ENCODE measurements at regions not wholly inside any gene's neighbourhood (a gene's known extent, or its start where the extent isn't known, plus 50 kb on each side); places are given as distances from the start of the nearest gene placed in this dataset.
"Not testable (repeated sequence)": the region's sequence is repeated elsewhere in the genome, so short reads cannot be mapped to it uniquely, and the experiment has no call there.

DNA sequence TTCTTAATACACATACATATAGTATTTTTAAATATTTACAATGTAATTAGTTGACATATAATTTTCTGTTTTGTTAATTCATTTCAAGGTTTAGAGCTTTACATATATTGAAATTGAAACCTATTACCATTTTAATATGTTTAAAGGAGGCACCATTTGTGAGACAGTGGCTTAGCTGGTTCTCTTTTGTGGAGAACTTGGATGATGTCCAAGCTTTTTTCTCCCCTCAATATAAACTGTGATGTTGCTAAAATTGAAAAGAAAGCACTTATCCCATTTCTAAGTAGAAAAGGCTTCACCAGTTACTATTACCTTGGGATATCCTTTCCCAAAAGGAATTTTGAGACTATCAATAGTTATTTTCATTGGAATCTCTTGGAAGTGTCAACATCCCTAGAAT, 707.2 kb downstream of the NTRK3 start:
- ATAC-seq (no peak), DNase-seq (no peak)
- intact Hi-C loops (cut with DNase I), result no loop called here

GRCh38 chr15:87548590-87548989, 707.9 kb downstream of the NTRK3 start:
- H3K9me3 ChIP-seq; DNase-seq; H3K4me3 ChIP-seq; H3K4me1 ChIP-seq; ATAC-seq; H3K27me3 ChIP-seq; intact Hi-C loops (cut with DNase I); H3K27ac ChIP-seq; H3K36me3 ChIP-seq: not testable (repeated sequence)
- WGBS, 2 donors, result 89 to 93% methylated on average over 14 of the region's 14 CpGs

More for the DNA sequence above, 707.2 kb downstream of the NTRK3 start:
- H3K36me3 ChIP-seq, result no peaks in the 10 kb centered on the region
- no peaks in the 10 kb centered on the region for H3K27me3 ChIP-seq
- H3K27ac ChIP-seq, result no peak overlapping the region
- peaks cover 0 to 13% (median 4%) of the 10 kb centered on the region in 11 donors for H3K9me3 ChIP-seq
- TF ChIP-seq, protein P1, sequence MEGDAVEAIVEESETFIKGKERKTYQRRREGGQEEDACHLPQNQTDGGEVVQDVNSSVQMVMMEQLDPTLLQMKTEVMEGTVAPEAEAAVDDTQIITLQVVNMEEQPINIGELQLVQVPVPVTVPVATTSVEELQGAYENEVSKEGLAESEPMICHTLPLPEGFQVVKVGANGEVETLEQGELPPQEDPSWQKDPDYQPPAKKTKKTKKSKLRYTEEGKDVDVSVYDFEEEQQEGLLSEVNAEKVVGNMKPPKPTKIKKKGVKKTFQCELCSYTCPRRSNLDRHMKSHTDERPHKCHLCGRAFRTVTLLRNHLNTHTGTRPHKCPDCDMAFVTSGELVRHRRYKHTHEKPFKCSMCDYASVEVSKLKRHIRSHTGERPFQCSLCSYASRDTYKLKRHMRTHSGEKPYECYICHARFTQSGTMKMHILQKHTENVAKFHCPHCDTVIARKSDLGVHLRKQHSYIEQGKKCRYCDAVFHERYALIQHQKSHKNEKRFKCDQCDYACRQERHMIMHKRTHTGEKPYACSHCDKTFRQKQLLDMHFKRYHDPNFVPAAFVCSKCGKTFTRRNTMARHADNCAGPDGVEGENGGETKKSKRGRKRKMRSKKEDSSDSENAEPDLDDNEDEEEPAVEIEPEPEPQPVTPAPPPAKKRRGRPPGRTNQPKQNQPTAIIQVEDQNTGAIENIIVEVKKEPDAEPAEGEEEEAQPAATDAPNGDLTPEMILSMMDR (IDR thresholded peaks at IDR 0.05), result no peak
- peaks cover 0 to 7% (median 0%) of the 10 kb centered on the region in 9 donors for H3K4me1 ChIP-seq
- H3K4me3 ChIP-seq, result no peak overlapping the region

DNA sequence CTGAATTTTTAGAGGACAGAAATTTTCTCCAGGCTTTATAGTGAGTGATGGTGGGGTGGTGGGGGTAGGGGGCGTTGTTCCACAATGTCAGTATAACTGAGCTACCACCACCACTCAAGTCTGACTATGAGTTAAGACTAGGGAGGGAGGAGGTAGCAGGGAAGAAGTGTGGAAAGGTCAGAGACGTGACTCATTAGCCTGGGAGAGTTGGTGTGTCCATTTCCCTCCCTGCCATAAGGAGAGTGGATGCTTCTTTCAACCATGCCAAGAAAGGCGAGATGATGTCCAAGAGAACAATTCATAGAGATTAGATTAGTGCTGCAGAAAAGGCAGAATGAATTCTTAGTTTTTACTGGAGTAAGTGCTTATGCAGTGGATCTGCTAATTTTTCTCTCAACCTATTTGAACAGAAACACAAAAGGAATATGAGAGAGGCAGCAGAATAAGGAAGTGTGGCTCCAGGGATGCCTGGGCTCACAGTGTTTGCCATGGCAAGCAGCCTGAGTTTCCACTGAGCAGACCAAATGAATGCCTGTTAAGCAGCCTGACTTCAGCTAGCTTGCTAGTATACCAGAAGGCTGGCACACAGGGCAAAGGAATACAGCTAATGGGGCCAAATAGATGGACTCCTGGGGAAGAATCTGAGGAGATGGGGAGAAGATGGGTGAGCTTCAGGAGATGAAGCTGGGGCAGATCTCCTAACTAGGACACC, 708.9 kb downstream of the NTRK3 start:
- Histone ChIP-seq H3K36me3 (no peaks in the 10 kb centered on the region), H3K9me3 (no peaks in the 10 kb centered on the region), H3K27me3 (no peaks in the 10 kb centered on the region), H3K4me3 (no peak overlapping the region), H3K4me1 (peaks cover 0 to 7% (median 0%) of the 10 kb centered on the region in 9 donors), H3K27ac (no peak overlapping the region)
- no peak for DNase-seq
- peak in 6 of 8 donors; percentile 42 to 92 (median 61) for ATAC-seq
- 38% methylated on average over 3 of the region's 3 CpGs for WGBS, 2 donors
- TF ChIP-seq, protein P1 (IDR thresholded peaks at IDR 0.05), result no peak
- intact Hi-C loops (cut with DNase I), result no loop called here

DNA sequence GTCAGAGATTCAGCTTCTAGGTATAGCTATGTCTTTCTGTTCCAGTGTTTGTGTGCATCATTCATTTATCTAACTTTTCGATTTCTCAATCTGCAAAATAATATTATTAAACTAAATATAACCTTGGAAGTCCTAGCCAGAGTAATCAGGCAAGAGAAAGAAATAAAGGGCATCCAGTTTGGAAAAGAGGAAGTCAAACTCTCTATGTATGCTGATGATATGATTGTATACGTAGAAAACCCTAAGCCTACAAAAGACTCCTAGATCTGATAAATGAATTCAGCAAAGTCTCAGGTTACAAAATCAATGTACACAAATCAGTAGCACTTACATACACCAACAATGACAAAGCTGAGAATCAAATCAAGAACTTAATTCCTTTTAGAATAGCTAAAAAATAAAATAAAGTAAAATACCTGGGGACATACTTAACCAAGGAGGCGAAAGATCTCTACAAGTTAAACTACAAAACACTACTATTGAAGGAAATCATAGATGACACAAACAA, 718.2 kb downstream of the NTRK3 start:
- Histone ChIP-seq H3K9me3 (peaks cover 0 to 2% (median 0%) of the 10 kb centered on the region in 11 donors), H3K4me3 (no peak overlapping the region), H3K27ac (no peak overlapping the region), H3K36me3 (no peaks in the 10 kb centered on the region), H3K27me3 (no peaks in the 10 kb centered on the region), H3K4me1 (no peaks in the 10 kb centered on the region)
- ATAC-seq (no peak), DNase-seq (no peak)
- intact Hi-C loops (cut with DNase I), result loop anchor here in 1 of 10 donors (10.0 kb wide), 1 partner anchor 56 kb away; no protein-coding TSS in a partner anchor
- WGBS, 2 donors, result 24 to 42% methylated on average over 3 of the region's 3 CpGs
- TF ChIP-seq, protein P1 (IDR thresholded peaks at IDR 0.05), result no peak

DNA sequence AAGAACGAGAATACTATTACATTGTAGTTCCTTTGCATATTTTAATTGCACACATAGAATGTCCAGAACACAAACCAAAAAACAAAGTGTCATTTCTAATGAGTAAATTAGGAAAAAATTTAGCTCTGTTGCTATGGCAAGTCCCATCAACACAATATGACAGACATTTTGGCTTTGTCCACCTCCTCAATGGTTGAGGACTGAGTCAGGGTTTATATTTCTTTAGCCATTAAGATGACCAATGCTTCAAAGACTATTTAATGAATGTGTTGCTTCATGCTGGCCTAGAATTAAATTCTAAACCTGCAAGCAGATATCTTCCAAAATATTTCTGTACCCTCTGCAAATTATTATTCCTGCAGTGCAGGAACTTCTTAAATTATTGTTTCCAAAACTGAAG, 719.2 kb downstream of the NTRK3 start:
- Histone ChIP-seq H3K9me3 (peaks cover 0 to 2% (median 0%) of the 10 kb centered on the region in 11 donors), H3K4me3 (no peak overlapping the region), H3K27ac (no peak overlapping the region), H3K4me1 (no peaks in the 10 kb centered on the region), H3K27me3 (no peaks in the 10 kb centered on the region), H3K36me3 (no peaks in the 10 kb centered on the region)
- TF ChIP-seq, protein P1 (IDR thresholded peaks at IDR 0.05), result no peak
- 69 to 74% methylated on average over 1 of the region's 1 CpG for WGBS, 2 donors
- intact Hi-C loops (cut with DNase I), result loop anchor here in 1 of 10 donors (10.0 kb wide), 1 partner anchor 58 kb away; no protein-coding TSS in a partner anchor
- DNase-seq (no peak), ATAC-seq (no peak)

GRCh38 chr15:87533637-87534036, 722.9 kb downstream of the NTRK3 start:
- not testable (repeated sequence) for H3K27me3 ChIP-seq, H3K36me3 ChIP-seq, ATAC-seq, H3K9me3 ChIP-seq, DNase-seq, H3K27ac ChIP-seq, H3K4me1 ChIP-seq, H3K4me3 ChIP-seq
- WGBS, 2 donors, result 67 to 71% methylated on average over 1 of the region's 1 CpG
- intact Hi-C loops (cut with DNase I), result loop anchor here in 1 of 10 donors (10.0 kb wide), 1 partner anchor 61 kb away; no protein-coding TSS in a partner anchor
